Neural cell (in vitro differentiated cells): ENCODE measurements at regions not wholly inside any gene's neighbourhood (a gene's known extent, or its start where the extent isn't known, plus 50 kb on each side); places are given as distances from the start of the nearest gene placed in this dataset.

ENCODE experiments used
- H2AFZ ChIP-seq: fragments of 200-600, 300-800 bp; sonication (generic), shearing (Covaris generic); 2 replicates; pipeline ENCODE4 v1.6.0; 2014; ENCODE audit warnings: low read depth, mild to moderate bottlenecking, antibody characterized with exemption, low read length, moderate library complexity
- H3F3A ChIP-seq: fragments of 200-600 bp; shearing (Covaris generic); 2 replicates; pipeline ENCODE4 v1.6.1; 2016; ENCODE audit warnings: mild to moderate bottlenecking, moderate library complexity, mixed read lengths, antibody characterized with exemption, low read length; ENCODE audit not compliant: insufficient read depth, poor library complexity, severe bottlenecking
- H3K27ac ChIP-seq: fragments of 200-600, 300-800 bp; sonication (generic), shearing (Covaris generic); 2 replicates; pipeline ENCODE4 v1.5.1; 2014; ENCODE audit warnings: mild to moderate bottlenecking, low read length, moderate library complexity
- H3K27me3 ChIP-seq: fragments of 300-800, 200-600 bp; sonication (generic), shearing (Covaris generic); 2 replicates; pipeline ENCODE4 v1.6.0; 2014; ENCODE audit warnings: mild to moderate bottlenecking, low read depth, low read length, moderate library complexity; ENCODE audit not compliant: insufficient read depth
- H3K36me3 ChIP-seq: fragments of 300-800, 200-600 bp; sonication (generic), shearing (Covaris generic); 2 replicates; pipeline ENCODE4 v1.5.1; 2014; ENCODE audit warnings: mild to moderate bottlenecking, antibody characterized with exemption, low read length, moderate library complexity; ENCODE audit not compliant: insufficient read depth
- H3K4me2 ChIP-seq: fragments of 300-800, 200-600 bp; sonication (generic), shearing (Covaris generic); 2 replicates; pipeline ENCODE4 v1.6.0; 2014; ENCODE audit warnings: mild to moderate bottlenecking, low read length
- H3K4me3 ChIP-seq: fragments of 300-800, 200-600 bp; sonication (generic), shearing (Covaris generic); 2 replicates; pipeline ENCODE4 v1.5.1; 2014; ENCODE audit warnings: mild to moderate bottlenecking, low read length, moderate library complexity
- H3K79me2 ChIP-seq: fragments of 200-600 bp; shearing (Covaris generic); replicated peaks from 2 replicates; pipeline ENCODE4 v1.6.0; 2014; ENCODE audit warnings: mild to moderate bottlenecking, low read length, moderate library complexity; ENCODE audit not compliant: insufficient read depth
- H3K9ac ChIP-seq: fragments of 300-800, 200-600 bp; sonication (generic), shearing (Covaris generic); 2 replicates; pipeline ENCODE4 v1.6.1; 2016; ENCODE audit warnings: mild to moderate bottlenecking, low read length, mixed read lengths
- H3K9me2 ChIP-seq: fragments of 200-600 bp; shearing (Covaris generic); 2 replicates; pipeline ENCODE4 v1.6.1; 2016; ENCODE audit warnings: mild to moderate bottlenecking, low read length, mixed read lengths; ENCODE audit not compliant: insufficient read depth
- H3K9me3 ChIP-seq: fragments of 200-600, 300-800 bp; sonication (generic), shearing (Covaris generic); 2 replicates; pipeline ENCODE4 v1.6.1; 2016; ENCODE audit warnings: mild to moderate bottlenecking, mixed run types, low read length, moderate library complexity, mixed read lengths
- H4K20me1 ChIP-seq: fragments of 200-600 bp; shearing (Covaris generic); 2 replicates; pipeline ENCODE4 v1.6.1; 2016; ENCODE audit warnings: mild to moderate bottlenecking, mixed run types; ENCODE audit not compliant: insufficient read depth
- EP300 ChIP-seq: fragments of 450-650 bp; conservative IDR thresholded peaks from 2 replicates; pipeline ENCODE4 v1.6.1; 2014; ENCODE audit warnings: antibody characterized with exemption, mild to moderate bottlenecking, moderate library complexity; ENCODE audit not compliant: poor library complexity, severe bottlenecking
- EZH2 ChIP-seq: fragments of 200-600, 300-800 bp; shearing (Covaris generic), sonication (generic); IDR thresholded peaks from 2 replicates; pipeline ENCODE4 v1.6.1; 2014; ENCODE audit warnings: antibody characterized with exemption, low read length, borderline replicate concordance, mild to moderate bottlenecking; ENCODE audit not compliant: insufficient read depth, poor library complexity, severe bottlenecking
- MXI1 ChIP-seq: fragments of 450-650 bp; conservative IDR thresholded peaks from 2 replicates; pipeline ENCODE4 v1.6.1; 2014; ENCODE audit warnings: antibody characterized with exemption, mild to moderate bottlenecking; ENCODE audit not compliant: poor library complexity, severe bottlenecking
- POLR2AphosphoS5 ChIP-seq: IDR thresholded peaks from 2 replicates; pipeline ENCODE4 v1.6.1; 2012
- RAD21 ChIP-seq: fragments of 450-650 bp; conservative IDR thresholded peaks from 2 replicates; pipeline ENCODE4 v1.6.1; 2014; ENCODE audit warnings: antibody characterized with exemption, mild to moderate bottlenecking, moderate library complexity
- SMC3 ChIP-seq: fragments of 450-650 bp; conservative IDR thresholded peaks from 2 replicates; pipeline ENCODE4 v1.6.1; 2014; ENCODE audit warnings: antibody characterized with exemption, mild to moderate bottlenecking, moderate library complexity; ENCODE audit not compliant: poor library complexity
- TAF1 ChIP-seq: IDR thresholded peaks from 2 replicates; pipeline ENCODE4 v1.6.1; 2012; ENCODE audit warnings: low read depth
- TF ChIP-seq, protein P1 (sequence below): IDR thresholded peaks from 2 replicates; pipeline ENCODE4 v1.6.1; 2012; ENCODE audit warnings: borderline replicate concordance
- TF ChIP-seq, protein P2 (sequence below): fragments of 450-650 bp; IDR thresholded peaks from 2 replicates; pipeline ENCODE4 v1.5.1; 2014; ENCODE audit warnings: antibody characterized with exemption, mild to moderate bottlenecking, moderate library complexity; ENCODE audit not compliant: poor library complexity, severe bottlenecking

DNA sequence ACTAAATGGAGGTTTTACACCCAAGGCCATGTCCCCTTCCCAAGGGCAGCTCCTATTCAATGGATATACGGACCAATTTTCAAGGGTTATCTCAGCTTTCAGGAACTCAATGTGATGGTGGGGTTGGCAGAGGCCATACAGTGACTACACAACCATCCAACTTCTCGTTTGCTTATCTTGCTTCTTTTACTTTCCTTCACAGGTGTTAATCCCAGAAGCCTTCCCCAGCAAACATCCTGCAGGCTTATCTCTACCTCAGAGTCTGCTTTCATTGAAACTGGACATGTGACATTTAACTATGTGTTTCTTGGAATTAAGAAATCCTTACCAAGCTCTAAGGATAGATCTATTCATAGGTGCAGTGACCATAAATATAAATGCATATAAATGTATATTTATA, 443.8 kb upstream of the CDH20 start:
- Histone ChIP-seq H3K36me3 (no peaks in the 10 kb centered on the region), H2AFZ (no peak overlapping the region), H3K4me3 (no peak overlapping the region), H3K79me2 (no peaks in the 10 kb centered on the region), H3F3A (no peaks in the 10 kb centered on the region), H3K9me2 (no peaks in the 10 kb centered on the region), H3K27me3 (no peaks in the 10 kb centered on the region), H3K9me3 (no peaks in the 10 kb centered on the region), H3K27ac (no peak overlapping the region), H3K4me2 (no peak overlapping the region), H4K20me1 (no peaks in the 10 kb centered on the region), H3K9ac (no peak overlapping the region)
- TF ChIP-seq, protein P1, sequence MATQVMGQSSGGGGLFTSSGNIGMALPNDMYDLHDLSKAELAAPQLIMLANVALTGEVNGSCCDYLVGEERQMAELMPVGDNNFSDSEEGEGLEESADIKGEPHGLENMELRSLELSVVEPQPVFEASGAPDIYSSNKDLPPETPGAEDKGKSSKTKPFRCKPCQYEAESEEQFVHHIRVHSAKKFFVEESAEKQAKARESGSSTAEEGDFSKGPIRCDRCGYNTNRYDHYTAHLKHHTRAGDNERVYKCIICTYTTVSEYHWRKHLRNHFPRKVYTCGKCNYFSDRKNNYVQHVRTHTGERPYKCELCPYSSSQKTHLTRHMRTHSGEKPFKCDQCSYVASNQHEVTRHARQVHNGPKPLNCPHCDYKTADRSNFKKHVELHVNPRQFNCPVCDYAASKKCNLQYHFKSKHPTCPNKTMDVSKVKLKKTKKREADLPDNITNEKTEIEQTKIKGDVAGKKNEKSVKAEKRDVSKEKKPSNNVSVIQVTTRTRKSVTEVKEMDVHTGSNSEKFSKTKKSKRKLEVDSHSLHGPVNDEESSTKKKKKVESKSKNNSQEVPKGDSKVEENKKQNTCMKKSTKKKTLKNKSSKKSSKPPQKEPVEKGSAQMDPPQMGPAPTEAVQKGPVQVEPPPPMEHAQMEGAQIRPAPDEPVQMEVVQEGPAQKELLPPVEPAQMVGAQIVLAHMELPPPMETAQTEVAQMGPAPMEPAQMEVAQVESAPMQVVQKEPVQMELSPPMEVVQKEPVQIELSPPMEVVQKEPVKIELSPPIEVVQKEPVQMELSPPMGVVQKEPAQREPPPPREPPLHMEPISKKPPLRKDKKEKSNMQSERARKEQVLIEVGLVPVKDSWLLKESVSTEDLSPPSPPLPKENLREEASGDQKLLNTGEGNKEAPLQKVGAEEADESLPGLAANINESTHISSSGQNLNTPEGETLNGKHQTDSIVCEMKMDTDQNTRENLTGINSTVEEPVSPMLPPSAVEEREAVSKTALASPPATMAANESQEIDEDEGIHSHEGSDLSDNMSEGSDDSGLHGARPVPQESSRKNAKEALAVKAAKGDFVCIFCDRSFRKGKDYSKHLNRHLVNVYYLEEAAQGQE, result no peak
- no peak for TF ChIP-seq EP300
- TF ChIP-seq, protein P2, sequence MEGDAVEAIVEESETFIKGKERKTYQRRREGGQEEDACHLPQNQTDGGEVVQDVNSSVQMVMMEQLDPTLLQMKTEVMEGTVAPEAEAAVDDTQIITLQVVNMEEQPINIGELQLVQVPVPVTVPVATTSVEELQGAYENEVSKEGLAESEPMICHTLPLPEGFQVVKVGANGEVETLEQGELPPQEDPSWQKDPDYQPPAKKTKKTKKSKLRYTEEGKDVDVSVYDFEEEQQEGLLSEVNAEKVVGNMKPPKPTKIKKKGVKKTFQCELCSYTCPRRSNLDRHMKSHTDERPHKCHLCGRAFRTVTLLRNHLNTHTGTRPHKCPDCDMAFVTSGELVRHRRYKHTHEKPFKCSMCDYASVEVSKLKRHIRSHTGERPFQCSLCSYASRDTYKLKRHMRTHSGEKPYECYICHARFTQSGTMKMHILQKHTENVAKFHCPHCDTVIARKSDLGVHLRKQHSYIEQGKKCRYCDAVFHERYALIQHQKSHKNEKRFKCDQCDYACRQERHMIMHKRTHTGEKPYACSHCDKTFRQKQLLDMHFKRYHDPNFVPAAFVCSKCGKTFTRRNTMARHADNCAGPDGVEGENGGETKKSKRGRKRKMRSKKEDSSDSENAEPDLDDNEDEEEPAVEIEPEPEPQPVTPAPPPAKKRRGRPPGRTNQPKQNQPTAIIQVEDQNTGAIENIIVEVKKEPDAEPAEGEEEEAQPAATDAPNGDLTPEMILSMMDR, result no peak
- TF ChIP-seq SMC3, result no peak
- no peak for TF ChIP-seq RAD21
- no peak for TF ChIP-seq EZH2
- no peak for TF ChIP-seq MXI1
- TF ChIP-seq TAF1, result no peak
- TF ChIP-seq POLR2AphosphoS5, result no peak

DNA sequence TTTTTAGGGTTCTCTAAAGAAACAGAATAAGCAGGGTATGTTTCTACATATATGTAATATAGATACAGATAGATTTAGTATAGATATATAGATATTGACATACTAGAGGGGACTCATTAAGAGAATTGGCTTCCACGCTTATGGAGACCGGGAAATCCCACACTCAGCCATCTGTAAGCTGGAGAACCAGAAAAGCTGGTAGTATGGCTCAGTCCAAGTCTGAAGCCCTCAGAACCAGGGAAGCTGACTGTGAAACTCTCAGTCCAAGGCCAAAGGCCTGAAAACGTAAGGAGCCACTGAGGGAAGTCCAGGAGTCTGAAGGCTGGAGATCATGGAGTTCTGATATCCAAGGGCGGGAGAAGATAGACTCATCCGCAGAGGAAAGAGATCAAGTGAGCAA, 441.3 kb upstream of the CDH20 start:
- H3K9me2 ChIP-seq, result no peaks in the 10 kb centered on the region
- H2AFZ ChIP-seq, result no peak overlapping the region
- no peaks in the 10 kb centered on the region for H3K79me2 ChIP-seq
- TF ChIP-seq, protein P1, result no peak
- no peak for TF ChIP-seq SMC3
- TF ChIP-seq RAD21, result no peak
- TF ChIP-seq POLR2AphosphoS5, result no peak
- no peak for TF ChIP-seq MXI1
- TF ChIP-seq EZH2, result no peak
- TF ChIP-seq TAF1, result no peak
- TF ChIP-seq, protein P2, result no peak
- no peak for TF ChIP-seq EP300
- H3K36me3 ChIP-seq, result no peaks in the 10 kb centered on the region
- H3F3A ChIP-seq, result no peaks in the 10 kb centered on the region
- H3K27ac ChIP-seq, result no peak overlapping the region
- no peaks in the 10 kb centered on the region for H3K27me3 ChIP-seq
- no peaks in the 10 kb centered on the region for H3K9me3 ChIP-seq
- H3K9ac ChIP-seq, result no peak overlapping the region
- no peak overlapping the region for H3K4me3 ChIP-seq
- no peak overlapping the region for H3K4me2 ChIP-seq
- no peaks in the 10 kb centered on the region for H4K20me1 ChIP-seq
